BLaER1 treated with 17β-estradiol and CSF1 and Interleukin-3, amounts not matched to agents 10 nM and 100 nM (cell line): ENCODE measurements at regions not wholly inside any gene's neighbourhood (a gene's known extent, or its start where the extent isn't known, plus 50 kb on each side); places are given as distances from the start of the nearest gene placed in this dataset.

Experiments used
- H3K27ac ChIP-seq, 11 experiments: shearing (Covaris generic); formaldehyde crosslinking; 2 replicates each; pipeline ENCODE4 v1.8.1; 2022
- H3K27me3 ChIP-seq, 11 experiments: shearing (Covaris generic); formaldehyde crosslinking; 2 replicates each; pipeline ENCODE4 v1.8.1; 2022
- H3K36me3 ChIP-seq, 11 experiments: shearing (Covaris generic); formaldehyde crosslinking; 2 replicates each; pipeline ENCODE4 v1.8.1; 2022
- H3K4me1 ChIP-seq, 10 experiments: shearing (Covaris generic); formaldehyde crosslinking; 2 replicates each; pipeline ENCODE4 v1.8.1; 2022
- H3K4me2 ChIP-seq, 11 experiments: shearing (Covaris generic); formaldehyde crosslinking; 2 replicates each; pipeline ENCODE4 v1.8.1; 2022
- H3K4me3 ChIP-seq, 10 experiments: shearing (Covaris generic); formaldehyde crosslinking; 2 replicates each; pipeline ENCODE4 v1.8.1; 2022
- H3K9ac ChIP-seq, 11 experiments: shearing (Covaris generic); formaldehyde crosslinking; 2 replicates each; pipeline ENCODE4 v1.8.1; 2022
- H3K9me3 ChIP-seq, 11 experiments: shearing (Covaris generic); formaldehyde crosslinking; replicated peaks in 1 of 11; 2 replicates each; pipeline ENCODE4 v1.8.1; 2022
- H4K20me1 ChIP-seq, 11 experiments: shearing (Covaris generic); formaldehyde crosslinking; 2 replicates each; pipeline ENCODE4 v1.8.1; 2022
- Cebpa-rat ChIP-seq, 11 experiments: shearing (Covaris generic); IDR thresholded peaks; 2 replicates each; pipeline ENCODE4 v1.8.1; 2022

GRCh38 chrX:25665431-25665830, 472.7 kb upstream of the MAGEB18 start:
- Histone ChIP-seq H3K9me3 (no peaks in the 10 kb centered on the region), H3K4me3 (no peak overlapping the region), H3K27me3 (peaks cover 71 to 98% (median 86%) of the 10 kb centered on the region in 11 experiments), H3K27ac (no peak overlapping the region), H4K20me1 (no peaks in the 10 kb centered on the region), H3K4me2 (no peak overlapping the region), H3K36me3 (no peaks in the 10 kb centered on the region), H3K4me1 (no peaks in the 10 kb centered on the region), H3K9ac (no peak overlapping the region)
- no peak for TF ChIP-seq Cebpa-rat (IDR thresholded peaks at IDR 0.05)

DNA sequence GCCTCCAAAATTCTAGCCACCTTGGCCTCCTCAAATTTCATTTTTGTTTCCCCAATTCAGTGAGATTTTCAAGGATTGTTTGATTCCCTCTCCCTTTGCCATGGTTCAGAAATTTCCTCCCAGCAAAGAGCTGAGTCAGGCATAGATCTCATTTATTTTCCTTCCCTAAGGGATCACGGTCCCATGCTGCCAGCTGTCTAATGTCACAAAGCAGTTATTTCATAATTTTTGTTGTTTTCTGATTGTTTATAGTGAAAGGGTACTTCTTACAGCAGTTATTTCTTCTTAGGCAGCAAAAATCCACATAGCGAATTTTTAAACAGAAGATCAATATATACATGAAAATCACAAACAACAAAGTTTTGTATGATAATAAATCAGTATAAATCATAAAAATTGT, 470.5 kb upstream of the MAGEB18 start:
- Histone ChIP-seq H3K36me3 (no peaks in the 10 kb centered on the region), H3K4me1 (no peaks in the 10 kb centered on the region), H3K9me3 (no peaks in the 10 kb centered on the region), H3K9ac (no peak overlapping the region), H3K27ac (no peak overlapping the region), H3K4me3 (no peak overlapping the region), H4K20me1 (no peaks in the 10 kb centered on the region), H3K27me3 (peaks cover 75 to 99% (median 89%) of the 10 kb centered on the region in 11 experiments), H3K4me2 (no peak overlapping the region)
- TF ChIP-seq Cebpa-rat (IDR thresholded peaks at IDR 0.05), result no peak

- no peak overlapping the region for H3K9ac ChIP-seq
- H3K27ac ChIP-seq, result no peak overlapping the region
- TF ChIP-seq Cebpa-rat (IDR thresholded peaks at IDR 0.05), result no peak
- H3K27me3 ChIP-seq, result peaks cover 66 to 86% (median 84%) of the 10 kb centered on the region in 11 experiments
- H3K4me2 ChIP-seq, result no peak overlapping the region
- H3K36me3 ChIP-seq, result no peaks in the 10 kb centered on the region
- no peak overlapping the region for H3K4me3 ChIP-seq
- H3K9me3 ChIP-seq, result peaks cover 0 to 31% (median 3%) of the 10 kb centered on the region in 11 experiments; a peak in 9 of 22 replicates
- no peaks in the 10 kb centered on the region for H3K4me1 ChIP-seq
- no peaks in the 10 kb centered on the region for H4K20me1 ChIP-seq
Measured at GRCh38 chrX:25674776-25675175, 463.4 kb upstream of the MAGEB18 start.

GRCh38 chrX:25701876-25702275, 436.3 kb upstream of the MAGEB18 start:
- H3K27me3 ChIP-seq, result peaks cover 67 to 97% (median 94%) of the 10 kb centered on the region in 11 experiments
- TF ChIP-seq Cebpa-rat (IDR thresholded peaks at IDR 0.05), result peak in 3 of 11 experiments; percentile 20 to 53 (median 29); a peak in 3 of 22 replicates

DNA sequence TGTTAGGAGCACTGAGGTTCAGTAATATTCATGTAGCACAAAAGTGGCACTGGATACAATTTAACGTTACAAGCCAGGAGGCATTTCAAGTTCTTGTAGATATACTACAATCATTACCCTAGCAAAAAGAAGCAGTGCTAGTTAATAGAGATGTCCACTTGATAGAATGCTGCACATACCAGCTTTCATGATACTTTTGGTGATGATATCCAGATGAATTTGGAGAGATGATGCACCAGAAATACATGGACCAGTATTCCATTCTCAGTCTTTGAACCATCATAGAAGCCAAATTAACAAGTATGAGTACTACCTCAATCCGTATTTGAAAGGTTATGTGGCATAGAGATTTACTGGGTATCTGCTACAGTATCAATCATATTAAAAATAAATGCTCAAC, 421.0 kb upstream of the MAGEB18 start:
- H3K27me3 ChIP-seq, result peaks cover 90 to 100% (median 99%) of the 10 kb centered on the region in 11 experiments
- no peaks in the 10 kb centered on the region for H3K4me1 ChIP-seq
- H3K9me3 ChIP-seq, result no peaks in the 10 kb centered on the region
- H3K36me3 ChIP-seq, result no peaks in the 10 kb centered on the region
- H3K4me3 ChIP-seq, result no peak overlapping the region
- H3K4me2 ChIP-seq, result no peak overlapping the region
- TF ChIP-seq Cebpa-rat (IDR thresholded peaks at IDR 0.05), result no peak
- no peak overlapping the region for H3K27ac ChIP-seq
- no peak overlapping the region for H3K9ac ChIP-seq
- peaks cover 0 to 5% (median 0%) of the 10 kb centered on the region in 11 experiments; a peak in 2 of 22 replicates for H4K20me1 ChIP-seq

More at GRCh38 chrX:25701876-25702275, 436.3 kb upstream of the MAGEB18 start:
- Histone ChIP-seq H3K4me2 (no peak overlapping the region), H4K20me1 (no peaks in the 10 kb centered on the region), H3K4me3 (no peak overlapping the region), H3K4me1 (no peaks in the 10 kb centered on the region), H3K9ac (no peak overlapping the region), H3K36me3 (no peaks in the 10 kb centered on the region), H3K27ac (no peak overlapping the region), H3K9me3 (peaks cover 20 to 27% (median 22%) of the 10 kb centered on the region in 11 experiments)

DNA sequence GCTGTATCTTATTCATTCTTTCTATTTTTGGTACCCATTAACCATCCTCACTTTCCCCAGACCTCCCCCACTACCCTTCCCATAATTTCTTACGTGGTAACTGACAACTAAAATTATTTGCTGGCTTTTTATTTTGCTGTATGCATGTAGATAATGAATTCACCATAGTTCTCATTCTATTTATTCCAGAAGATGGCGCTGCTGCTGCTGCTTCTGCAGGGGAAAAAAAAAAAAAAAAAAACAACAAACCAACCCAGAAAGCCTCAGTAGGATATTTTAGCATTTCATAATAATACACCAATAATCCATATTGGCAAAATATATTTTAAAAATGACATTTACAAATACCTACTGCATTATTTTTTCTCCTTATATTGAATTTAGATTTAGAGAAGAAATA, 416.6 kb upstream of the MAGEB18 start:
- Histone ChIP-seq H3K9me3 (no peaks in the 10 kb centered on the region), H3K4me2 (no peak overlapping the region), H3K9ac (no peak overlapping the region), H3K4me1 (no peaks in the 10 kb centered on the region), H3K27ac (no peak overlapping the region), H3K36me3 (no peaks in the 10 kb centered on the region), H3K4me3 (no peak overlapping the region), H3K27me3 (peaks cover 90 to 100% (median 99%) of the 10 kb centered on the region in 11 experiments), H4K20me1 (peaks cover 0 to 5% (median 0%) of the 10 kb centered on the region in 11 experiments; a peak in 3 of 22 replicates)
- TF ChIP-seq Cebpa-rat (IDR thresholded peaks at IDR 0.05), result no peak

GRCh38 chrX:25726539-25726938, 411.6 kb upstream of the MAGEB18 start:
- Histone ChIP-seq H3K4me3 (no peak overlapping the region), H3K4me2 (no peak overlapping the region), H3K9ac (no peak overlapping the region), H3K9me3 (no peaks in the 10 kb centered on the region), H3K27ac (no peak overlapping the region), H3K27me3 (peaks cover 81 to 100% (median 98%) of the 10 kb centered on the region in 11 experiments), H3K36me3 (no peaks in the 10 kb centered on the region), H4K20me1 (no peaks in the 10 kb centered on the region; a peak in 2 of 22 replicates), H3K4me1 (no peaks in the 10 kb centered on the region)
- no peak for TF ChIP-seq Cebpa-rat (IDR thresholded peaks at IDR 0.05)

DNA sequence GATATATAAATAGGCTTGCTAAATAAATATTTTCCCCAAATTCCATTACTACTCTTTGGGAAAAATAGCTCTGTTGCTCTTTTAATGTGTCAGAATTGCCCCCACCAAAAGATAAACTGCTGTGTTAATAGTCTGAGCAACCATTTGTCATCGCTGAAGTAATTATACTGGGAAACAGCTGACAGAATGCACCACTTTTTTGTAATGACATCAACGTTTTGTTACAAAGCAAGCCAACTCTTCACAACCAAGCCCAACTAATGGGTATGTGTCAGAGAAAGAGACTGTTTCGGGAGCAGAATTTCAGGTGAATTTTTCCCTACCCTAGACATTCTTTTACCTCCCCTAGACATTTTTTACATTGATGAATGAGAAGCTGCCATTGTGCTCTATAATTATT, 405.0 kb upstream of the MAGEB18 start:
- Histone ChIP-seq H3K9ac (no peak overlapping the region), H3K4me3 (no peak overlapping the region), H4K20me1 (no peaks in the 10 kb centered on the region), H3K4me2 (no peak overlapping the region), H3K9me3 (no peaks in the 10 kb centered on the region; a peak in 2 of 22 replicates), H3K27me3 (peaks cover 53 to 94% (median 88%) of the 10 kb centered on the region in 11 experiments), H3K4me1 (no peaks in the 10 kb centered on the region), H3K27ac (no peak overlapping the region), H3K36me3 (no peaks in the 10 kb centered on the region)
- no peak for TF ChIP-seq Cebpa-rat (IDR thresholded peaks at IDR 0.05)

DNA sequence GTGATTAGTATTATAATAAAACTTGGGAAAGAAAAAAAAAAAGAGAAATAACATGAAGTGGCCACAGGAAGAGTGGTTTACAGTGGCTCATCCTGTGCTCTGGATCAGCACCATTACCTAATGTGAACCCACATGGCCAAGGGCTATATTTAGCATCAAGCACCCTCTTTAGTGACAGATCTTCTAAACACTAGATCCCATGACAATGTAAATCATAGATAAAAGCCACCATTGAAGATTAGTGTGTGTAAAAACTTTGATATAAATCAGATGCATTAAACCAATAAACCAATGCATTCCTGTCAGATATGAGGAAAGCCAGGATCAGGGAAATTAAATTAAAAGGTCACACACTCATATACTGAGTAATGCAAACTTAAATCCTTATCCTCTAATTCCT, 400.6 kb upstream of the MAGEB18 start:
- Histone ChIP-seq H3K4me3 (no peak overlapping the region), H4K20me1 (no peaks in the 10 kb centered on the region), H3K36me3 (no peaks in the 10 kb centered on the region), H3K4me2 (no peak overlapping the region), H3K27ac (no peak overlapping the region), H3K27me3 (peaks cover 51 to 81% (median 73%) of the 10 kb centered on the region in 11 experiments), H3K4me1 (no peaks in the 10 kb centered on the region), H3K9ac (no peak overlapping the region), H3K9me3 (no peaks in the 10 kb centered on the region; a peak in 2 of 22 replicates)
- no peak for TF ChIP-seq Cebpa-rat (IDR thresholded peaks at IDR 0.05)

DNA sequence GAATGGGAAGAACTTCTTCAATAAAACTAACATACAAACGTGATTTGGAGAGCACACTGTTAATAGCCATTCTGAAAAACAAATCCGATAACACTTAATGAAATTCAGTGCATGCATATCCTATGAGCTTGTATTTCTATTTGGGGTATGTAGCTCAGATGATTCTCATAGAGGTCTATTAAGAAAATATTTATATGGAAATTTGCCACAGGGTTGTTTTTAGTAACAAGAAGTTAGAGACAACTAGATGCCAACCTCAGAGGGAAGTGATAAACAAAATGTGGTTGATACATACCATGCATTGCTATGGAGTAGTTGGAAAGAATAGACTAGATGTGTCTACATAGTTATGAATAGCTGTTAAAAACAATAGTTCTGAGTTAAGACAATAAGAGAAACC, 395.8 kb upstream of the MAGEB18 start:
- Histone ChIP-seq H3K27ac (no peak overlapping the region), H3K36me3 (no peaks in the 10 kb centered on the region), H4K20me1 (no peaks in the 10 kb centered on the region), H3K4me1 (no peaks in the 10 kb centered on the region), H3K4me3 (no peak overlapping the region), H3K27me3 (peaks cover 44 to 87% (median 79%) of the 10 kb centered on the region in 11 experiments), H3K4me2 (no peak overlapping the region), H3K9ac (no peak overlapping the region), H3K9me3 (no peaks in the 10 kb centered on the region)
- no peak for TF ChIP-seq Cebpa-rat (IDR thresholded peaks at IDR 0.05)
